WI38 (cell line): ENCODE measurements at regions not wholly inside any gene's neighbourhood (a gene's known extent, or its start where the extent isn't known, plus 50 kb on each side); places are given as distances from the start of the nearest gene placed in this dataset.

Source experiments
- H3K4me3 ChIP-seq: 2 replicates; pipeline ENCODE4 v1.5.1; 2011; ENCODE audit warnings: low read depth, mild to moderate bottlenecking, control low read depth, low read length
- CTCF ChIP-seq: IDR thresholded peaks from 2 replicates; pipeline ENCODE4 v1.5.1; 2012; ENCODE audit warnings: low read depth, mild to moderate bottlenecking, control low read depth, low read length

- no peak for TF ChIP-seq CTCF
- no peak overlapping the region for H3K4me3 ChIP-seq
Measured at GRCh38 chr3:56969851-56970250, 90.6 kb upstream of the SPATA12 start.

DNA sequence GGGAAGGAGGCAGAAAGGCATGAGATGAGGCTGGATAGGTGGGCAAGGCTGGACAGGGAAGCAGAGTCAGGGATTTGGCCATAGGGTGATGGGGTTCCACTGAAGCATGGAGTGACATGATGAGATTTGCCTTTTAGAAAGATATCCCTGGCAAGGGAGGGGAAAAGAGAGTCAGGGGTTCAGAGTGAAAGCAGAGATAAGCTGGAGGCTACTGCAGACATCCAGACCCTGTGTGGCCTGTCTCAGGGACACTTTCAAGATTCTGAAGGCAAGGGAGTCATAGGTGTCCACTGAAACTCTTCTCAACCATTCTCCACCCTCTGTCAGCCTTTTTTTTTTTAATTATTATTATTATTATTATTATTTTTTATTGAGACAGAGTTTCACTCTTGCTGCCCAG lies 94.0 kb upstream of the SPATA12 start:
- H3K4me3 ChIP-seq = no peak overlapping the region
- no peak for TF ChIP-seq CTCF

GRCh38 chr3:56966104-56966503 lies 94.4 kb upstream of the SPATA12 start:
- H3K4me3 ChIP-seq = no peak overlapping the region
- no peak for TF ChIP-seq CTCF

GRCh38 chr3:56962922-56963321 lies 97.5 kb upstream of the SPATA12 start:
- H3K4me3 ChIP-seq = no peak overlapping the region
- TF ChIP-seq CTCF = no peak

DNA sequence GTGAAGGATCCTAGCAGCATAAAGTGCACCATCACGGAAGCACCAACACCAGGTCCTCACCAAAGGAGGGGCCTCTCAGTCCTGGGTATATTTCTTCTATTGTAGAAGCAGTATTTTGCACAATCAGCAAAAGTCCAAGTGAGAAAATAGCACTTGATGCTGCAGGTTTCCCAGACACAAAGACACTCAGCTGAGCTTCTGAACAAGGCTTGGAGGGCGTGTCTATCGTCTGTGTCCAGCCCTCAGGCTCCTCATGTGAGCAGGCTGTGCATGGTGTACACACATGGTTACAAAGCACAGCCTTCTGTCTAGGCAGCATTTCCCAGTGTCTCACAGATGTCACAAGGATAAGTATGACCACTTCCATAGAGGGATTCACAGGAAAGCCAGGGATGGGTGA lies 98.3 kb upstream of the SPATA12 start:
- TF ChIP-seq CTCF = no peak
- H3K4me3 ChIP-seq = no peak overlapping the region

GRCh38 chr3:56960234-56960917 lies 100.1 kb upstream of the SPATA12 start:
- H3K4me3 ChIP-seq = no peak overlapping the region
- no peak for TF ChIP-seq CTCF

DNA sequence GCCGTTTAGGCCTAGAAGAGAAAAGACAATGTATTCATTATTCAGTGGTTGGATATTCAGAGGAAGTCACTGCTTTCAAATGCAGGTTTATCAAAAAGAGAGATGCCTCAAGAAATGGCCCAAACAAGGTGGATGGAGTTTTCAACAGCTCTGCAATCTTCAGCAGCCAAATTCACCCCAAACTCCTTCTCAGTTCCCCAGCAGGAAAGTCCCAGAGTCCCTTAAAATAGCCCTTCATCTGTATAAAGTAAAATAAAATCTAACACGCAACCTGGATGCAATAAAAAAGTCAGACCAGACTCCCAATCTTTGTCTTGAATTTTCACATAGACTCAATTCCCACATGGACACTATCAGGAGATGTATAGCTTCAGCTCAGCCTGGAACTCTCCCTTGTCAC lies 101.6 kb upstream of the SPATA12 start:
- no peak for TF ChIP-seq CTCF
- no peak overlapping the region for H3K4me3 ChIP-seq
